GM13976 (cell line): ENCODE measurements at regions not wholly inside any gene's neighbourhood (a gene's known extent, or its start where the extent isn't known, plus 50 kb on each side); places are given as distances from the start of the nearest gene placed in this dataset.

Experiments used
- DNase-seq: peaks from one replicate; pipeline ENCODE4 v3.0.0; 2012; ENCODE audit warnings: low spot score
- in situ Hi-C: fragments of 300-500 bp; cut with MboI; formaldehyde crosslinking; loops from one replicate; pipeline ENCODE4 v1.12.0; 2022; ENCODE audit warnings: low sequenced_read_pairs, mixed read lengths, inconsistent platforms; ENCODE audit not compliant: unreplicated experiment
- TF ChIP-seq, protein P1 (sequence below): IDR thresholded peaks from 2 replicates; pipeline ENCODE4 v1.5.1; 2012; ENCODE audit warnings: borderline replicate concordance, mild to moderate bottlenecking; ENCODE audit not compliant: insufficient read depth; ENCODE audit errors: extremely low read depth, missing control alignments, control extremely low read depth

DNA sequence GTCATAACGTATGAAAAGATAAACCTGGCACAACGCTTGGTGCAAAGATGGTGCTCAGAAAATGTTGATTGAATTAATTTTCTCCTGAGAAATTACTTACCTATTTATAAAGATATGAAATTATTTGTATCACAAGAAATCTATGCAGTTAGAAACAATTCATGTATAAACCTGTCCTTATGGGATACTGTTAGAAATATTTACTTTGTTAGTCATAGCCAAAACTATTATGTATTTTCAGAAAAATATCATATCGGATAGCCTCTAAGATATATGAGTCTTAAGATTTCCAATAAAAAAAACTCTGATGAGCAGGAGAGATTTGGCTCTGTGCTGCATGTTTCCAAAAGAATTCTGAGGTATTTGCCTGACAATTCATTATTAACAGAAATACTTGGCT, 880.7 kb downstream of the LRRTM4 start:
- DNase-seq = no peak
- in situ Hi-C loops = no loop called here
- TF ChIP-seq, protein P1, sequence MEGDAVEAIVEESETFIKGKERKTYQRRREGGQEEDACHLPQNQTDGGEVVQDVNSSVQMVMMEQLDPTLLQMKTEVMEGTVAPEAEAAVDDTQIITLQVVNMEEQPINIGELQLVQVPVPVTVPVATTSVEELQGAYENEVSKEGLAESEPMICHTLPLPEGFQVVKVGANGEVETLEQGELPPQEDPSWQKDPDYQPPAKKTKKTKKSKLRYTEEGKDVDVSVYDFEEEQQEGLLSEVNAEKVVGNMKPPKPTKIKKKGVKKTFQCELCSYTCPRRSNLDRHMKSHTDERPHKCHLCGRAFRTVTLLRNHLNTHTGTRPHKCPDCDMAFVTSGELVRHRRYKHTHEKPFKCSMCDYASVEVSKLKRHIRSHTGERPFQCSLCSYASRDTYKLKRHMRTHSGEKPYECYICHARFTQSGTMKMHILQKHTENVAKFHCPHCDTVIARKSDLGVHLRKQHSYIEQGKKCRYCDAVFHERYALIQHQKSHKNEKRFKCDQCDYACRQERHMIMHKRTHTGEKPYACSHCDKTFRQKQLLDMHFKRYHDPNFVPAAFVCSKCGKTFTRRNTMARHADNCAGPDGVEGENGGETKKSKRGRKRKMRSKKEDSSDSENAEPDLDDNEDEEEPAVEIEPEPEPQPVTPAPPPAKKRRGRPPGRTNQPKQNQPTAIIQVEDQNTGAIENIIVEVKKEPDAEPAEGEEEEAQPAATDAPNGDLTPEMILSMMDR = no peak

GRCh38 chr2:76640905-76641304, 881.3 kb downstream of the LRRTM4 start:
- DNase-seq = no peak
- TF ChIP-seq, protein P1 = no peak
- in situ Hi-C loops = no loop called here

DNA sequence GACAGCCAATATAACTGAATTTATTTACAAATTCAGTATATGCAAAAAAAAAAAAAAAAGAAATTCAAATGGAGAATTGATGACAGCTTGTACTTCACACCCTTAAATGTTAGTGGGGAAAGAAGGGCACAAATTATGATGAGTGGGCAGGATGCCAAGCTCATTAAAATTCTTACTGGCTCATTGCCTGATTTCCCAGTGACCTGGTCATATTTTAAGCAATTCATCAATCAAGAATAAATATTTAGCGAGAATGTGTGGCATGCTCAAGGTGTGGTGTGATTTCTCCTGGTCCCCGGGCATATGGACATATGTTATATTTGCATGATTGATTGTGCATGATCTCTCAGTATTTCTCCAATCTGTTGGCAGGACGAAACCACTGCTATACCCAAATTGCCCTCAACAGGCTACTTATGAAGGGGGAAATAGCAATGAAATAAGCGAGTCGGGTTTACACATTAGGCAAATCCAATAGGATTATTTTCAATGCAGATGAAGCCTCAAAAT, 883.0 kb downstream of the LRRTM4 start:
- no peak for DNase-seq
- TF ChIP-seq, protein P1 = no peak
- in situ Hi-C loops = no loop called here

DNA sequence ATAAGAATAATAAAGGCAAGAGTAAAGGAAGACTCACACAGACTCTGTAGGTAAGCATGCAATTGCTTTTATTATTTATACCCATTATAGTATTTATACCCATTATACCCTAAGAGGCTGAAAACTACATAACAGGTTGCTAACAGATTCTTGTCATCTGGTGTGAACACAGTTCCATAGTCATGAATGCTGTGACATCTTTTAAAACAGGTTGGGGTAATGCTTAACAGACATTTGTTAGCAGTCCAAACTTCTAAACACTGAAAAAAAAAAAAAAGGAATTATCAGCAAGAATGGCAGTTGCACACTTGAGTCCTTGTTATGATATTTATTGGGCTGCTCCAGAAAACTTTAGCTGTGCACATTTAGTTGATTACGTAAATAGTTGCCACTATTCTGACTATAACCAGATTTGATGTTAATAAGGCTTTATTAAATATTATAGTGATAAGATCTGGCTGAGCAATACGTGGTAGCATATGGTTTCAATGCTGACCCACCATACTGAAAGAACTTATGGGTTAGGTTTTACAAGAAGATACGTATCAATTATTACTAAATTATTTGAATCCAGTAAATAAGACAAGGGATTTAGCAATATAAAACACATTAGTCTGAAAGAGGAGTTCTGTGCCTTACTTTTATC, 888.8 kb downstream of the LRRTM4 start:
- TF ChIP-seq, protein P1 = no peak
- in situ Hi-C loops = no loop called here
- no peak for DNase-seq

- TF ChIP-seq, protein P1 = no peak
- DNase-seq = no peak
- in situ Hi-C loops = no loop called here
Measured at GRCh38 chr2:76625101-76625500, 897.1 kb downstream of the LRRTM4 start.

- TF ChIP-seq, protein P1 = no peak
- in situ Hi-C loops = no loop called here
- DNase-seq = no peak
Measured at GRCh38 chr2:76613330-76613729, 902.6 kb upstream of the GCFC2 start.
